WTC11 (cell line): ENCODE measurements at regions not wholly inside any gene's neighbourhood (a gene's known extent, or its start where the extent isn't known, plus 50 kb on each side); places are given as distances from the start of the nearest gene placed in this dataset.

Experiments
- ATAC-seq: fragments of 200-7000 bp; cut with Tn5 transposase; 2 replicates; pipeline ENCODE4 v1.10.0; 2021; ENCODE audit warnings: mild to moderate bottlenecking, moderate library complexity
- CTCF ChIA-PET: fragments of 300-600 bp; sonication (Branson Sonifier 250); formaldehyde crosslinking; loops from one replicate; lab custom pipeline; 2021; ENCODE audit warnings: antibody characterized with exemption; lab: Charles Lee
- POLR2A ChIA-PET: fragments of 350-600 bp; sonication (Branson Sonifier 250); formaldehyde crosslinking; loops from one replicate; lab custom pipeline; 2021; ENCODE audit warnings: antibody characterized with exemption; lab: Charles Lee
- DNase-seq: peaks from one replicate; pipeline ENCODE4 v3.0.0; 2021; ENCODE audit warnings: low spot score
- H3K27ac Mint-ChIP-seq: 2 replicates; pipeline ENCODE4 v1.8.0; 2021; ENCODE audit warnings: mixed read lengths
- H3K27me3 Mint-ChIP-seq: 2 replicates; pipeline ENCODE4 v1.8.0; 2021; ENCODE audit warnings: low read depth, mild to moderate bottlenecking, moderate library complexity, mixed read lengths
- H3K36me3 Mint-ChIP-seq: 2 replicates; pipeline ENCODE4 v1.8.0; 2021; ENCODE audit warnings: mixed read lengths
- H3K4me1 Mint-ChIP-seq: 2 replicates; pipeline ENCODE4 v1.8.0; 2022; ENCODE audit warnings: mixed read lengths
- H3K4me3 Mint-ChIP-seq: 2 replicates; pipeline ENCODE4 v1.8.0; 2021; ENCODE audit warnings: mild to moderate bottlenecking, moderate library complexity, mixed read lengths
- H3K9me3 Mint-ChIP-seq: 2 replicates; pipeline ENCODE4 v1.8.0; 2021; ENCODE audit warnings: mixed read lengths
- ATF2 ChIP-seq: sonication (generic); formaldehyde crosslinking; IDR thresholded peaks from 2 replicates; pipeline ENCODE4 v1.8.1; 2022; ENCODE audit warnings: low read depth, missing genetic modification reagents, borderline replicate concordance
- ELF4 ChIP-seq: sonication (generic); formaldehyde crosslinking; IDR thresholded peaks from 2 replicates; pipeline ENCODE4 v1.8.1; 2022; ENCODE audit warnings: low read depth, mild to moderate bottlenecking, moderate library complexity, missing genetic modification reagents
- FOXJ3 ChIP-seq: sonication (generic); formaldehyde crosslinking; IDR thresholded peaks from 2 replicates; pipeline ENCODE4 v1.9.0; 2021; ENCODE audit warnings: missing genetic modification reagents, mild to moderate bottlenecking, borderline replicate concordance
- GRHL2 ChIP-seq: fragments of 250-450 bp; sonication (Bioruptor Pico); IDR thresholded peaks from 2 replicates; pipeline ENCODE4 v1.8.0; 2022; ENCODE audit warnings: mild to moderate bottlenecking, moderate library complexity; ENCODE audit not compliant: insufficient replicate concordance, severe bottlenecking
- MAX ChIP-seq: sonication (generic); formaldehyde crosslinking; IDR thresholded peaks from 2 replicates; pipeline ENCODE4 v1.8.0; 2022; ENCODE audit warnings: mild to moderate bottlenecking, missing genetic modification reagents
- MYBL2 ChIP-seq: sonication (generic); formaldehyde crosslinking; IDR thresholded peaks from 2 replicates; pipeline ENCODE4 v1.8.1; 2023; ENCODE audit warnings: mild to moderate bottlenecking, moderate library complexity, missing genetic modification reagents
- RELA ChIP-seq: sonication (generic); formaldehyde crosslinking; IDR thresholded peaks from 2 replicates; pipeline ENCODE4 v1.8.1; 2022; ENCODE audit warnings: missing genetic modification reagents, mild to moderate bottlenecking, borderline replicate concordance
- SMAD4 ChIP-seq: sonication (generic); formaldehyde crosslinking; IDR thresholded peaks from 2 replicates; pipeline ENCODE4 v1.8.0; 2022; ENCODE audit warnings: mild to moderate bottlenecking, missing genetic modification reagents
- USF1 ChIP-seq: sonication (generic); formaldehyde crosslinking; IDR thresholded peaks from 2 replicates; pipeline ENCODE4 v1.8.0; 2022; ENCODE audit warnings: mild to moderate bottlenecking, missing genetic modification reagents
- ZNF512 ChIP-seq: sonication (generic); formaldehyde crosslinking; IDR thresholded peaks from 2 replicates; pipeline ENCODE4 v1.8.1; 2022; ENCODE audit warnings: missing genetic modification reagents, borderline replicate concordance
- TF ChIP-seq, protein P1 (sequence below): sonication (generic); formaldehyde crosslinking; conservative IDR thresholded peaks from 2 replicates; pipeline ENCODE4 v1.8.1; 2023; ENCODE audit warnings: mild to moderate bottlenecking, low read depth, missing genetic modification reagents, moderate library complexity
- TF ChIP-seq, protein P2 (sequence below): sonication (generic); formaldehyde crosslinking; IDR thresholded peaks from 2 replicates; pipeline ENCODE4 v1.8.1; 2023; ENCODE audit warnings: mild to moderate bottlenecking, missing genetic modification reagents, moderate library complexity
- TF ChIP-seq, protein P3 (sequence below): fragments of 250-450 bp; sonication (Bioruptor Pico); conservative IDR thresholded peaks from 2 replicates; pipeline ENCODE4 v1.9.0; 2021; ENCODE audit warnings: mild to moderate bottlenecking
- TF ChIP-seq, protein P4 (sequence below): sonication (generic); formaldehyde crosslinking; IDR thresholded peaks from 2 replicates; pipeline ENCODE4 v1.8.1; 2022; ENCODE audit warnings: mild to moderate bottlenecking, missing genetic modification reagents, moderate library complexity, borderline replicate concordance
- TF ChIP-seq, protein P5 (sequence below): fragments of 250-450 bp; sonication (Bioruptor Pico); IDR thresholded peaks from 2 replicates; pipeline ENCODE4 v1.9.0; 2021; ENCODE audit warnings: mild to moderate bottlenecking
- TF ChIP-seq, protein P6 (sequence below): sonication (generic); formaldehyde crosslinking; IDR thresholded peaks from 2 replicates; pipeline ENCODE4 v1.8.1; 2023; ENCODE audit warnings: mild to moderate bottlenecking, missing genetic modification reagents, moderate library complexity

- TF ChIP-seq, protein P1, sequence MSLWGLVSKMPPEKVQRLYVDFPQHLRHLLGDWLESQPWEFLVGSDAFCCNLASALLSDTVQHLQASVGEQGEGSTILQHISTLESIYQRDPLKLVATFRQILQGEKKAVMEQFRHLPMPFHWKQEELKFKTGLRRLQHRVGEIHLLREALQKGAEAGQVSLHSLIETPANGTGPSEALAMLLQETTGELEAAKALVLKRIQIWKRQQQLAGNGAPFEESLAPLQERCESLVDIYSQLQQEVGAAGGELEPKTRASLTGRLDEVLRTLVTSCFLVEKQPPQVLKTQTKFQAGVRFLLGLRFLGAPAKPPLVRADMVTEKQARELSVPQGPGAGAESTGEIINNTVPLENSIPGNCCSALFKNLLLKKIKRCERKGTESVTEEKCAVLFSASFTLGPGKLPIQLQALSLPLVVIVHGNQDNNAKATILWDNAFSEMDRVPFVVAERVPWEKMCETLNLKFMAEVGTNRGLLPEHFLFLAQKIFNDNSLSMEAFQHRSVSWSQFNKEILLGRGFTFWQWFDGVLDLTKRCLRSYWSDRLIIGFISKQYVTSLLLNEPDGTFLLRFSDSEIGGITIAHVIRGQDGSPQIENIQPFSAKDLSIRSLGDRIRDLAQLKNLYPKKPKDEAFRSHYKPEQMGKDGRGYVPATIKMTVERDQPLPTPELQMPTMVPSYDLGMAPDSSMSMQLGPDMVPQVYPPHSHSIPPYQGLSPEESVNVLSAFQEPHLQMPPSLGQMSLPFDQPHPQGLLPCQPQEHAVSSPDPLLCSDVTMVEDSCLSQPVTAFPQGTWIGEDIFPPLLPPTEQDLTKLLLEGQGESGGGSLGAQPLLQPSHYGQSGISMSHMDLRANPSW (CRISPR knock-in tag) = no peak
- TF ChIP-seq, protein P2, sequence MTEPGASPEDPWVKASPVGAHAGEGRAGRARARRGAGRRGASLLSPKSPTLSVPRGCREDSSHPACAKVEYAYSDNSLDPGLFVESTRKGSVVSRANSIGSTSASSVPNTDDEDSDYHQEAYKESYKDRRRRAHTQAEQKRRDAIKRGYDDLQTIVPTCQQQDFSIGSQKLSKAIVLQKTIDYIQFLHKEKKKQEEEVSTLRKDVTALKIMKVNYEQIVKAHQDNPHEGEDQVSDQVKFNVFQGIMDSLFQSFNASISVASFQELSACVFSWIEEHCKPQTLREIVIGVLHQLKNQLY (CRISPR knock-in tag) = no peak
- TF ChIP-seq SMAD4 (CRISPR knock-in tag) = no peak
Observed at GRCh38 chr4:62194342-62194741, 994.2 kb downstream of the ADGRL3 start (continued).

DNA sequence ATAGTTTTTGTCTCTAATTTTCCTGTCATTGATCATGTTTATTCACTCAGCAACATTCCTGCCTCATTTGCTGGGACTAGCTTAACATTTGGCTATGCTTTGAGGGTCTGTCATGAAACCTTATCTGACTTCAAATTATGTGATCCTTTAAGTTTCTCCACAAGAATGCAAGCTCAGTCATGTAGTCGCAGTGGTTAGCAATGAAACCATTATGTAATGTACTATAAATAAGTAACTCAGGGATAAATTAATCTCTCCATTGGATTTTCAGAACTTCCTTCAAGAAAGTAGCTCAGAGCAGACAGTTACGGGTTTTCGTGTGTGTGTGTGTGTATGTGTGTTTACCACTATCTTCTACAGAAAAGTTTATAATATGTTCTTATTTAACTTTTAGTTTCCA, 993.6 kb downstream of the ADGRL3 start:
- no peak overlapping the region for H3K27ac Mint-ChIP-seq
- TF ChIP-seq, protein P1 (CRISPR knock-in tag) = no peak
- no peak for TF ChIP-seq RELA (CRISPR knock-in tag)
- no peak for TF ChIP-seq MYBL2 (CRISPR knock-in tag)
- TF ChIP-seq, protein P3, sequence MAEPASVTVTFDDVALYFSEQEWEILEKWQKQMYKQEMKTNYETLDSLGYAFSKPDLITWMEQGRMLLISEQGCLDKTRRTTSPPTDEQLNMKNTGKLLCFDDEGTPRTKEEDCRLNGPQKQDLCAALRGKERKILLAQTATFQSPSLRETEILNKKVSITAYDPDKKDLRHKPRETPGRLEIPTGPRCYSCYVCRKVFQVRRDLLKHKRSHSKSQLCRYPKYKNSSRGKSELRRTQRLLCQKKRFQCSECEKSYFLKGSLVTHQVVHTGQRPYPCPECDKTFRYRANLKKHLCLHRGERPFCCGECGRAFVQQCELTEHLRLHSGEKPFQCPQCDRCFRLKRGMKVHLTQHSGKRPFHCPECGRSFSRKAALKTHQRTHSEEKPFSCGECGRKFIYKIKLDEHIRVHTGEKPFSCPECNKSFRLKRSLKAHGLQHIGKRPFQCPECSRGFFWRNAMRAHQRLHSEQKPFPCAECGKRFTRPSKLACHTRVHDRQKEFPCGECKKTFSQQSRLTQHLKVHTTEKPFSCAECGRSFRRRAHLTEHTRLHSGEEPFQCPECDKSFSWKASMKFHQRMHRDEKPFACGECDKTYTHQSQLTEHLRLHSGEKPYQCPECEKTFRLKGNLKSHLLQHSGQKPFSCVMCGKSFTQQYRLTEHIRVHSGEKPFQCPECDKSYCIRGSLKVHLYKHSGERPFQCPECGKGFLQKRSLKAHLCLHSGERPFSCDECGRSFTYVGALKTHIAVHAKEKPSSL (CRISPR knock-in tag) = no peak
- no peak for TF ChIP-seq ZNF512 (CRISPR knock-in tag)
- TF ChIP-seq SMAD4 (CRISPR knock-in tag) = no peak
- TF ChIP-seq USF1 (CRISPR knock-in tag) = no peak
- no peak for TF ChIP-seq MAX (CRISPR knock-in tag)
- TF ChIP-seq, protein P4, sequence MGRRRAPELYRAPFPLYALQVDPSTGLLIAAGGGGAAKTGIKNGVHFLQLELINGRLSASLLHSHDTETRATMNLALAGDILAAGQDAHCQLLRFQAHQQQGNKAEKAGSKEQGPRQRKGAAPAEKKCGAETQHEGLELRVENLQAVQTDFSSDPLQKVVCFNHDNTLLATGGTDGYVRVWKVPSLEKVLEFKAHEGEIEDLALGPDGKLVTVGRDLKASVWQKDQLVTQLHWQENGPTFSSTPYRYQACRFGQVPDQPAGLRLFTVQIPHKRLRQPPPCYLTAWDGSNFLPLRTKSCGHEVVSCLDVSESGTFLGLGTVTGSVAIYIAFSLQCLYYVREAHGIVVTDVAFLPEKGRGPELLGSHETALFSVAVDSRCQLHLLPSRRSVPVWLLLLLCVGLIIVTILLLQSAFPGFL = no peak
- no peak for TF ChIP-seq FOXJ3 (CRISPR knock-in tag)
- TF ChIP-seq ATF2 = no peak
- TF ChIP-seq GRHL2 = no peak
- no peak for TF ChIP-seq ELF4
- TF ChIP-seq, protein P5, sequence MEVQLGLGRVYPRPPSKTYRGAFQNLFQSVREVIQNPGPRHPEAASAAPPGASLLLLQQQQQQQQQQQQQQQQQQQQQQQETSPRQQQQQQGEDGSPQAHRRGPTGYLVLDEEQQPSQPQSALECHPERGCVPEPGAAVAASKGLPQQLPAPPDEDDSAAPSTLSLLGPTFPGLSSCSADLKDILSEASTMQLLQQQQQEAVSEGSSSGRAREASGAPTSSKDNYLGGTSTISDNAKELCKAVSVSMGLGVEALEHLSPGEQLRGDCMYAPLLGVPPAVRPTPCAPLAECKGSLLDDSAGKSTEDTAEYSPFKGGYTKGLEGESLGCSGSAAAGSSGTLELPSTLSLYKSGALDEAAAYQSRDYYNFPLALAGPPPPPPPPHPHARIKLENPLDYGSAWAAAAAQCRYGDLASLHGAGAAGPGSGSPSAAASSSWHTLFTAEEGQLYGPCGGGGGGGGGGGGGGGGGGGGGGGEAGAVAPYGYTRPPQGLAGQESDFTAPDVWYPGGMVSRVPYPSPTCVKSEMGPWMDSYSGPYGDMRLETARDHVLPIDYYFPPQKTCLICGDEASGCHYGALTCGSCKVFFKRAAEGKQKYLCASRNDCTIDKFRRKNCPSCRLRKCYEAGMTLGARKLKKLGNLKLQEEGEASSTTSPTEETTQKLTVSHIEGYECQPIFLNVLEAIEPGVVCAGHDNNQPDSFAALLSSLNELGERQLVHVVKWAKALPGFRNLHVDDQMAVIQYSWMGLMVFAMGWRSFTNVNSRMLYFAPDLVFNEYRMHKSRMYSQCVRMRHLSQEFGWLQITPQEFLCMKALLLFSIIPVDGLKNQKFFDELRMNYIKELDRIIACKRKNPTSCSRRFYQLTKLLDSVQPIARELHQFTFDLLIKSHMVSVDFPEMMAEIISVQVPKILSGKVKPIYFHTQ (CRISPR knock-in tag) = no peak
- TF ChIP-seq, protein P6, sequence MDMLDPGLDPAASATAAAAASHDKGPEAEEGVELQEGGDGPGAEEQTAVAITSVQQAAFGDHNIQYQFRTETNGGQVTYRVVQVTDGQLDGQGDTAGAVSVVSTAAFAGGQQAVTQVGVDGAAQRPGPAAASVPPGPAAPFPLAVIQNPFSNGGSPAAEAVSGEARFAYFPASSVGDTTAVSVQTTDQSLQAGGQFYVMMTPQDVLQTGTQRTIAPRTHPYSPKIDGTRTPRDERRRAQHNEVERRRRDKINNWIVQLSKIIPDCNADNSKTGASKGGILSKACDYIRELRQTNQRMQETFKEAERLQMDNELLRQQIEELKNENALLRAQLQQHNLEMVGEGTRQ (CRISPR knock-in tag) = no peak

More for the DNA sequence above, 993.6 kb downstream of the ADGRL3 start:
- H3K4me1 Mint-ChIP-seq = no peaks in the 10 kb centered on the region
- no peaks in the 10 kb centered on the region for H3K27me3 Mint-ChIP-seq
- ChIA-PET POLR2A (no interaction called here), CTCF (no interaction called here)
- no peak for DNase-seq
- no peak overlapping the region for H3K4me3 Mint-ChIP-seq
- no peaks in the 10 kb centered on the region for H3K36me3 Mint-ChIP-seq
- peaks cover 4% of the 10 kb centered on the region; the same call in 1 of the 2 replicates for H3K9me3 Mint-ChIP-seq
- ATAC-seq = no peak
